CD14-positive monocyte (primary cell): ENCODE measurements at regions not wholly inside any gene's neighbourhood (a gene's known extent, or its start where the extent isn't known, plus 50 kb on each side); places are given as distances from the start of the nearest gene placed in this dataset.
"Not testable (repeated sequence)": the region's sequence is repeated elsewhere in the genome, so short reads cannot be mapped to it uniquely, and the experiment has no call there.

Source experiments
- DNase-seq, 3 donors: peaks; one replicate each; pipeline ENCODE4 v3.0.0-alpha.2; 2011 to 2022
- H2AFZ ChIP-seq: 2 replicates; pipeline ENCODE4 v1.6.0; 2012; ENCODE audit warnings: mild to moderate bottlenecking, low read depth, low read length, inconsistent platforms; ENCODE audit not compliant: insufficient read depth, poor library complexity, severe bottlenecking
- H3K27ac ChIP-seq, 2 donors: 1 replicate in 1 of 2; 2 replicates in 1 of 2; pipeline ENCODE4 v1.5.1; 2012 to 2013; ENCODE audit warnings: low read length in 2 of 2, control low read depth in 1 of 2, inconsistent platforms in 1 of 2, low read depth in 1 of 2, mild to moderate bottlenecking in 1 of 2
- H3K27me3 ChIP-seq, 2 donors: one replicate each; pipeline versions ENCODE4 v1.6.0 to v1.6.1; 2011 to 2013; ENCODE audit warnings: low read length in 2 of 2; ENCODE audit not compliant: control insufficient read depth in 2 of 2, insufficient read depth in 2 of 2
- H3K36me3 ChIP-seq, 2 donors: replicated peaks in 1 of 2; 1 replicate in 1 of 2; 2 replicates in 1 of 2; pipeline versions ENCODE4 v1.5.1 to v1.6.1; 2012 to 2013; ENCODE audit warnings: low read length in 2 of 2, control low read depth in 1 of 2, inconsistent platforms in 1 of 2, mild to moderate bottlenecking in 1 of 2; ENCODE audit not compliant: insufficient read depth in 2 of 2, control insufficient read depth in 1 of 2
- H3K4me1 ChIP-seq, 2 donors: 1 replicate in 1 of 2; 2 replicates in 1 of 2; pipeline versions ENCODE4 v1.5.1 to v1.6.1; 2012 to 2013; ENCODE audit warnings: low read length in 2 of 2, control low read depth in 1 of 2, inconsistent platforms in 1 of 2, mild to moderate bottlenecking in 1 of 2, moderate library complexity in 1 of 2; ENCODE audit not compliant: insufficient read depth in 2 of 2, control insufficient read depth in 1 of 2
- H3K4me2 ChIP-seq: replicated peaks from 2 replicates; pipeline ENCODE3; 2012; ENCODE audit warnings: low read length, moderate library complexity, mild to moderate bottlenecking; ENCODE audit not compliant: poor library complexity, severe bottlenecking; ENCODE audit errors: extremely low read depth
- H3K4me3 ChIP-seq, 3 experiments: fragments of 200-600 bp in 1 of 3; sonication (generic) in 1 of 3; replicated peaks in 1 of 3; 1 replicate in 2 of 3; 2 replicates in 1 of 3; pipeline ENCODE4 v1.5.1; 2011 to 2013; ENCODE audit warnings: low read length in 3 of 3, mild to moderate bottlenecking in 3 of 3, control low read depth in 2 of 3, low read depth in 2 of 3, inconsistent platforms in 1 of 3, moderate library complexity in 1 of 3
- H3K79me2 ChIP-seq: 2 replicates; pipeline ENCODE4 v1.6.0; 2012; ENCODE audit warnings: mild to moderate bottlenecking, control low read depth, inconsistent platforms, low read length, moderate library complexity; ENCODE audit not compliant: insufficient read depth
- H3K9ac ChIP-seq: 2 replicates; pipeline ENCODE4 v1.6.0; 2017; ENCODE audit warnings: low read length, mild to moderate bottlenecking; ENCODE audit not compliant: insufficient read depth, poor library complexity, severe bottlenecking
- H3K9me3 ChIP-seq, 2 donors: replicated peaks in 1 of 2; 1 replicate in 1 of 2; 2 replicates in 1 of 2; pipeline versions ENCODE4 v1.5.1 to v1.6.1; 2012 to 2013; ENCODE audit warnings: low read length in 2 of 2, control low read depth in 1 of 2; ENCODE audit not compliant: control insufficient read depth in 1 of 2, insufficient read depth in 1 of 2
- H4K20me1 ChIP-seq: 2 replicates; pipeline ENCODE4 v1.6.0; 2012; ENCODE audit warnings: mild to moderate bottlenecking, low read length, control low read depth, moderate library complexity; ENCODE audit not compliant: insufficient read depth
- H3K27ac Mint-ChIP-seq, 7 donors: one replicate each; pipeline ENCODE4 v1.8.0; 2020; ENCODE audit warnings: mild to moderate bottlenecking in 7 of 7, mixed read lengths in 7 of 7, moderate library complexity in 6 of 7, inconsistent platforms in 2 of 7
- H3K27me3 Mint-ChIP-seq, 3 donors: one replicate each; pipeline ENCODE4 v1.8.0; 2021 to 2022; ENCODE audit warnings: low read depth in 3 of 3, mild to moderate bottlenecking in 3 of 3, mixed read lengths in 3 of 3, moderate library complexity in 3 of 3, inconsistent platforms in 1 of 3
- H3K36me3 Mint-ChIP-seq, 2 donors: one replicate each; pipeline ENCODE4 v1.8.0; 2020; ENCODE audit warnings: mixed read lengths in 2 of 2, inconsistent platforms in 1 of 2, mild to moderate bottlenecking in 1 of 2
- H3K4me1 Mint-ChIP-seq: one replicate; pipeline ENCODE4 v1.8.0; 2020; ENCODE audit warnings: mild to moderate bottlenecking, mixed read lengths
- H3K4me3 Mint-ChIP-seq, 2 donors: one replicate each; pipeline ENCODE4 v1.8.0; 2020; ENCODE audit warnings: mild to moderate bottlenecking in 2 of 2, mixed read lengths in 2 of 2, moderate library complexity in 1 of 2
- H3K9me3 Mint-ChIP-seq, 7 donors: one replicate each; pipeline ENCODE4 v1.8.0; 2020 to 2022; ENCODE audit warnings: mixed read lengths in 7 of 7, mild to moderate bottlenecking in 6 of 7, moderate library complexity in 6 of 7, inconsistent platforms in 2 of 7
- CTCF ChIP-seq: fragments of 200-600 bp; IDR thresholded peaks from one replicate; pipeline ENCODE4 v1.8.0; 2022; ENCODE audit warnings: antibody characterized with exemption, mild to moderate bottlenecking
- WGBS: methylation state at CpG from one replicate; pipeline ENCODE4 v1.1.5; 2013; ENCODE audit warnings: missing lambda C conversion rate; ENCODE audit not compliant: insufficient coverage; 5-methylcytosine and 5-hydroxymethylcytosine counted together
- intact Hi-C, 2 donors: fragments of 100-400 bp; cut with micrococcal nuclease; formaldehyde crosslinking; loops; one replicate each; pipeline versions ENCODE4 v1.15.0 to v1.15.1; 2023

GRCh38 chr22:27318516-27318915, 483.0 kb downstream of the MN1 start:
- peak overlapping the region in 1 of 3 experiments; percentile 28 for H3K4me3 ChIP-seq
- H3K79me2 ChIP-seq = no peaks in the 10 kb centered on the region
- no peaks in the 10 kb centered on the region for H3K9me3 ChIP-seq
- Mint-ChIP-seq H3K27ac (peak overlapping the region in 1 of 7 donors; percentile 15), H3K36me3 (no peaks in the 10 kb centered on the region), H3K4me1 (peaks cover 24% of the 10 kb centered on the region), H3K4me3 (no peak overlapping the region), H3K27me3 (peaks cover 5 to 15% (median 6%) of the 10 kb centered on the region in 3 donors), H3K9me3 (peaks cover 0 to 6% (median 2%) of the 10 kb centered on the region in 7 donors)
- H3K27ac ChIP-seq = no peak overlapping the region
- no peak for TF ChIP-seq CTCF
- 0% methylated on average over 2 of the region's 3 CpGs for WGBS
- peaks cover 18 to 19% of the 10 kb centered on the region in 2 donors for H3K4me1 ChIP-seq
- H2AFZ ChIP-seq = peak overlapping the region; percentile 43
- DNase-seq = peak in 1 of 3 donors; percentile 1
- peaks cover 0 to 6% of the 10 kb centered on the region in 2 donors for H3K27me3 ChIP-seq
- intact Hi-C loops = no loop called here
- H3K9ac ChIP-seq = no peak overlapping the region
- H4K20me1 ChIP-seq = no peaks in the 10 kb centered on the region
- H3K36me3 ChIP-seq = no peaks in the 10 kb centered on the region
- H3K4me2 ChIP-seq = no peak overlapping the region

- 61% methylated on average over 3 of the region's 15 CpGs for WGBS
- Histone ChIP-seq H3K27me3 (peaks cover 0 to 10% of the 10 kb centered on the region in 2 donors), H3K4me3 (no peak overlapping the region), H3K4me1 (peaks cover 1 to 4% of the 10 kb centered on the region in 2 donors), H3K9me3 (no peaks in the 10 kb centered on the region), H3K4me2 (no peak overlapping the region), H4K20me1 (no peaks in the 10 kb centered on the region), H3K36me3 (no peaks in the 10 kb centered on the region), H3K79me2 (no peaks in the 10 kb centered on the region), H3K27ac (no peak overlapping the region), H2AFZ (no peak overlapping the region), H3K9ac (no peak overlapping the region)
- no peak for TF ChIP-seq CTCF
- no peak overlapping the region for H3K27ac Mint-ChIP-seq
- no peak for DNase-seq
- peaks cover 15 to 23% (median 16%) of the 10 kb centered on the region in 3 donors for H3K27me3 Mint-ChIP-seq
- no peaks in the 10 kb centered on the region for H3K36me3 Mint-ChIP-seq
- peaks cover 0 to 5% (median 3%) of the 10 kb centered on the region in 7 donors for H3K9me3 Mint-ChIP-seq
- peaks cover 4% of the 10 kb centered on the region for H3K4me1 Mint-ChIP-seq
- intact Hi-C loops = no loop called here
- H3K4me3 Mint-ChIP-seq = no peak overlapping the region
Measured at GRCh38 chr22:27323661-27324060, 477.9 kb downstream of the MN1 start.

- peaks cover 0 to 10% of the 10 kb centered on the region in 2 donors for H3K27me3 ChIP-seq
- H3K27me3 Mint-ChIP-seq = peaks cover 15 to 25% (median 18%) of the 10 kb centered on the region in 3 donors
- H3K79me2 ChIP-seq, H4K20me1 ChIP-seq, H3K4me1 ChIP-seq, H3K4me1 Mint-ChIP-seq, H3K27ac ChIP-seq, DNase-seq, H3K4me2 ChIP-seq, H3K36me3 ChIP-seq, intact Hi-C loops, H3K9me3 ChIP-seq, H2AFZ ChIP-seq, H3K27ac Mint-ChIP-seq, H3K9me3 Mint-ChIP-seq, H3K4me3 ChIP-seq, H3K9ac ChIP-seq, H3K36me3 Mint-ChIP-seq, H3K4me3 Mint-ChIP-seq: not testable (repeated sequence)
- WGBS = 88% methylated on average over 1 of the region's 1 CpG
Measured at GRCh38 chr22:27324908-27325307, 476.6 kb downstream of the MN1 start.
